Neural progenitor cell (in vitro differentiated cells): ENCODE measurements at regions not wholly inside any gene's neighbourhood (a gene's known extent, or its start where the extent isn't known, plus 50 kb on each side); places are given as distances from the start of the nearest gene placed in this dataset.

ENCODE experiments used
- EZH2 ChIP-seq: fragments of 200-600 bp; sonication (generic); IDR thresholded peaks from 2 replicates; pipeline ENCODE4 v1.6.1; 2017; ENCODE audit warnings: antibody characterized with exemption, mild to moderate bottlenecking, moderate library complexity
- EZH2phosphoT487 ChIP-seq: fragments of 200-600 bp; sonication (generic); IDR thresholded peaks from 2 replicates; pipeline ENCODE4 v1.6.1; 2017; ENCODE audit warnings: antibody characterized with exemption
- TF ChIP-seq, protein P1 (sequence below): fragments of 200-600 bp; sonication (generic); IDR thresholded peaks from 2 replicates; pipeline ENCODE4 v1.5.1; 2017; ENCODE audit warnings: antibody characterized with exemption, mild to moderate bottlenecking

DNA sequence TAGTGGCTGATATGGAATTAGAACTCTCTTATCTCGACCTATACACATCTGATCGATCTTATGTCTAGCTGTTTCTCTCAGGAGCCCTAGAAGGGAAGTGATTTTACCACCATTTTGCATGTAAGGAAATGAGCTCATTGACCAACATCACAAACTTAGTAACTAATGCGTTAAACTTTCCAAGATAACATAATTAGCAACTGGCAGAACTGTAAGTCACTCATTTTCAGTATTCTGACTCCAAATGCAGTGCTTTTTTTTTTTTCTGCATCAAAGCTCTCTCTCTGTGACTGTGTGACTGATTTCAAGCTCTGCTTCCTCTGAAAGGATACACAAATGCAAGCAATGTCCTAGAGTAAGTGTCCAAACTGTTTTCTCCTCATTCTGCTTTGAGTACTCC is 68.1 kb upstream of the FBXL7 start:
- TF ChIP-seq EZH2phosphoT487 (no peak), EZH2 (no peak)
- TF ChIP-seq, protein P1, sequence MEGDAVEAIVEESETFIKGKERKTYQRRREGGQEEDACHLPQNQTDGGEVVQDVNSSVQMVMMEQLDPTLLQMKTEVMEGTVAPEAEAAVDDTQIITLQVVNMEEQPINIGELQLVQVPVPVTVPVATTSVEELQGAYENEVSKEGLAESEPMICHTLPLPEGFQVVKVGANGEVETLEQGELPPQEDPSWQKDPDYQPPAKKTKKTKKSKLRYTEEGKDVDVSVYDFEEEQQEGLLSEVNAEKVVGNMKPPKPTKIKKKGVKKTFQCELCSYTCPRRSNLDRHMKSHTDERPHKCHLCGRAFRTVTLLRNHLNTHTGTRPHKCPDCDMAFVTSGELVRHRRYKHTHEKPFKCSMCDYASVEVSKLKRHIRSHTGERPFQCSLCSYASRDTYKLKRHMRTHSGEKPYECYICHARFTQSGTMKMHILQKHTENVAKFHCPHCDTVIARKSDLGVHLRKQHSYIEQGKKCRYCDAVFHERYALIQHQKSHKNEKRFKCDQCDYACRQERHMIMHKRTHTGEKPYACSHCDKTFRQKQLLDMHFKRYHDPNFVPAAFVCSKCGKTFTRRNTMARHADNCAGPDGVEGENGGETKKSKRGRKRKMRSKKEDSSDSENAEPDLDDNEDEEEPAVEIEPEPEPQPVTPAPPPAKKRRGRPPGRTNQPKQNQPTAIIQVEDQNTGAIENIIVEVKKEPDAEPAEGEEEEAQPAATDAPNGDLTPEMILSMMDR, result no peak
